Caco-2 (cell line): ENCODE measurements at regions not wholly inside any gene's neighbourhood (a gene's known extent, or its start where the extent isn't known, plus 50 kb on each side); places are given as distances from the start of the nearest gene placed in this dataset.

Experiments
- BruUV-seq: library from RNA; stranded (reverse); fragments of 400-500 nt; replicated peaks from 2 replicates; lab custom pipeline; 2021; lab: Mats Ljungman, UMichigan
- CTCF ChIA-PET: fragments of 300-600 bp; sonication (Branson Sonifier 250); formaldehyde crosslinking; loops from one replicate; lab custom pipeline; 2022; ENCODE audit warnings: antibody characterized with exemption; lab: Charles Lee
- POLR2A ChIA-PET: fragments of 300-600 bp; sonication (Branson Sonifier 250); formaldehyde crosslinking; loops from one replicate; lab custom pipeline; 2022; ENCODE audit warnings: antibody characterized with exemption; lab: Charles Lee
- DNase-seq, 2 experiments: peaks; one replicate each; pipeline versions ENCODE4 v3.0.0 to v3.0.0-alpha.2; 2020 to 2022
- H3K27me3 ChIP-seq: replicated peaks from 2 replicates; pipeline ENCODE4 v1.6.0; 2011; ENCODE audit warnings: low read length; ENCODE audit not compliant: control insufficient read depth, insufficient read depth
- H3K36me3 ChIP-seq: 2 replicates; pipeline ENCODE4 v1.5.1; 2011; ENCODE audit warnings: low read length; ENCODE audit not compliant: control insufficient read depth, insufficient read depth
- H3K4me1 ChIP-seq: fragments of 250-450 bp; sonication (Bioruptor Pico); 2 replicates; pipeline ENCODE4 v1.5.1; 2020; ENCODE audit warnings: mild to moderate bottlenecking
- H3K4me3 ChIP-seq: 2 replicates; pipeline ENCODE4 v1.5.1; 2011; ENCODE audit warnings: low read depth, mild to moderate bottlenecking, control low read depth, low read length
- H3K9me3 ChIP-seq: fragments of 250-450 bp; sonication (Bioruptor Pico); 2 replicates; pipeline ENCODE4 v1.5.1; 2020; ENCODE audit warnings: mild to moderate bottlenecking, moderate library complexity
- H3K27ac Mint-ChIP-seq: one replicate; pipeline ENCODE4 v1.8.0; 2022; ENCODE audit warnings: mixed read lengths; ENCODE audit not compliant: unreplicated experiment
- H3K27me3 Mint-ChIP-seq: one replicate; pipeline ENCODE4 v1.8.0; 2022; ENCODE audit warnings: mixed read lengths; ENCODE audit not compliant: insufficient read depth, unreplicated experiment
- H3K36me3 Mint-ChIP-seq: one replicate; pipeline ENCODE4 v1.8.0; 2022; ENCODE audit warnings: mild to moderate bottlenecking, mixed read lengths; ENCODE audit not compliant: insufficient read depth, unreplicated experiment
- H3K4me1 Mint-ChIP-seq: one replicate; pipeline ENCODE4 v1.8.0; 2022; ENCODE audit warnings: low read depth, mixed read lengths; ENCODE audit not compliant: unreplicated experiment
- H3K4me3 Mint-ChIP-seq: one replicate; pipeline ENCODE4 v1.8.0; 2022; ENCODE audit warnings: mild to moderate bottlenecking, moderate library complexity, mixed read lengths; ENCODE audit not compliant: unreplicated experiment
- H3K9me3 Mint-ChIP-seq: one replicate; pipeline ENCODE4 v1.8.0; 2022; ENCODE audit warnings: mixed read lengths; ENCODE audit not compliant: unreplicated experiment
- intact Hi-C: fragments of 100-400 bp; cut with micrococcal nuclease; formaldehyde crosslinking; loops from one replicate; pipeline ENCODE4 v1.10.0; 2022; ENCODE audit not compliant: unreplicated experiment
- TF ChIP-seq, protein P1 (sequence below), 2 experiments: fragments of 200-600 bp in 1 of 2; IDR thresholded peaks; 1 replicate in 1 of 2; 2 replicates in 1 of 2; pipeline versions ENCODE4 v1.5.1 to v1.8.0; 2011 to 2022; ENCODE audit warnings: antibody characterized with exemption in 1 of 2, control low read depth in 1 of 2, inconsistent platforms in 1 of 2, low read depth in 1 of 2, low read length in 1 of 2, mild to moderate bottlenecking in 1 of 2, moderate library complexity in 1 of 2; ENCODE audit not compliant: insufficient read depth in 1 of 2, severe bottlenecking in 1 of 2, unreplicated experiment in 1 of 2

DNA sequence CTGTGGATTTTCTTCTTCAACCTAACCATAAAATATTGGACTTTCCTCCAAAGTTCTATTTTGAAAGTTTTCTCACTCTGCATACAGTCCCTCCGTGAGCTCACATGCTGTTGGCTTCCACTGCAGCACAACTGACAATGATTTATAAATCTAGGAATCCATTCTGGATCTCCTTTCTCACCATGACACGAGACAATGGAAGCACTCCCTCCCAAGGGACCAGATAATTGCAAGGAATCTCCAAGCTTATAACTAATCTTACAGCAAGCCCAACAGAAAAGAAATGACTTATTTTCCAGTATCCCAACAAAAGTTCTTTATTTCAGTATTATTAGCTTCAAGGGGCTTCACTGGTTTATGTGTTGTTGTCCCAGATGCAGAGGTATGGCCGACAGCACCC lies 729.0 kb downstream of the RFPL4B start:
- Mint-ChIP-seq H3K36me3 (no peaks in the 10 kb centered on the region), H3K9me3 (no peaks in the 10 kb centered on the region), H3K4me1 (no peaks in the 10 kb centered on the region), H3K27ac (no peak overlapping the region), H3K4me3 (no peak overlapping the region), H3K27me3 (peaks cover 6% of the 10 kb centered on the region)
- no peaks in the 10 kb centered on the region for H3K27me3 ChIP-seq
- no peaks in the 10 kb centered on the region for H3K4me1 ChIP-seq
- CTCF ChIA-PET = interaction anchor here (0.6 kb wide), 1 partner anchor 69 kb away, joined by 6 read pairs; no protein-coding TSS in a partner anchor
- no TSS peak for BruUV-seq
- H3K36me3 ChIP-seq = no peaks in the 10 kb centered on the region
- TF ChIP-seq, protein P1, sequence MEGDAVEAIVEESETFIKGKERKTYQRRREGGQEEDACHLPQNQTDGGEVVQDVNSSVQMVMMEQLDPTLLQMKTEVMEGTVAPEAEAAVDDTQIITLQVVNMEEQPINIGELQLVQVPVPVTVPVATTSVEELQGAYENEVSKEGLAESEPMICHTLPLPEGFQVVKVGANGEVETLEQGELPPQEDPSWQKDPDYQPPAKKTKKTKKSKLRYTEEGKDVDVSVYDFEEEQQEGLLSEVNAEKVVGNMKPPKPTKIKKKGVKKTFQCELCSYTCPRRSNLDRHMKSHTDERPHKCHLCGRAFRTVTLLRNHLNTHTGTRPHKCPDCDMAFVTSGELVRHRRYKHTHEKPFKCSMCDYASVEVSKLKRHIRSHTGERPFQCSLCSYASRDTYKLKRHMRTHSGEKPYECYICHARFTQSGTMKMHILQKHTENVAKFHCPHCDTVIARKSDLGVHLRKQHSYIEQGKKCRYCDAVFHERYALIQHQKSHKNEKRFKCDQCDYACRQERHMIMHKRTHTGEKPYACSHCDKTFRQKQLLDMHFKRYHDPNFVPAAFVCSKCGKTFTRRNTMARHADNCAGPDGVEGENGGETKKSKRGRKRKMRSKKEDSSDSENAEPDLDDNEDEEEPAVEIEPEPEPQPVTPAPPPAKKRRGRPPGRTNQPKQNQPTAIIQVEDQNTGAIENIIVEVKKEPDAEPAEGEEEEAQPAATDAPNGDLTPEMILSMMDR (IDR thresholded peaks at IDR 0.05; ENCODE audit: insufficient read depth in 1 of 2, low read depth in 1 of 2, low read length in 1 of 2, severe bottlenecking in 1 of 2, unreplicated experiment in 1 of 2) = no peak
- intact Hi-C loops = no loop called here
- no peaks in the 10 kb centered on the region for H3K9me3 ChIP-seq
- POLR2A ChIA-PET = no interaction called here
- H3K4me3 ChIP-seq = no peak overlapping the region
- no peak for DNase-seq

DNA sequence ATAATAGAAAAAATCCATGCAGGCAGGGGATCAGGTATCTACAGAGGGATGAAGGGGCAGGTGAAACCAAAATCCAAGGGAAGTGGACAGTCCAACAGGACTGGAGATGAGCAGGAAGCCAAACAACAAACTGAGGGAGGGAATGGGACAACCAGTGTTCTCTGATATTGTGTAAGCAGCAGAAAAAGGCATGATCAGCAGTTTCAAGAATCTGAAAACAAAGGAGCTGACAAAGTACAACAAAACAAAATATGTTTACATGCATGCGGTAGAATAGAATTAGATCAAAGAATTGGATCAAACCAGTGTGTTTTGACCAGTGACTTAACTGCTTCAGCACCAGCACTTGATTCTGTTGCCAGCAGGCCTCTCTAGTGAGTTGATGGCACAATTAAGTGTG lies 729.7 kb downstream of the RFPL4B start:
- TF ChIP-seq, protein P1 (IDR thresholded peaks at IDR 0.05; ENCODE audit: insufficient read depth in 1 of 2, low read depth in 1 of 2, low read length in 1 of 2, severe bottlenecking in 1 of 2, unreplicated experiment in 1 of 2) = no peak
- H3K27ac Mint-ChIP-seq = no peak overlapping the region
- ChIA-PET CTCF (no interaction called here), POLR2A (no interaction called here)
- no peaks in the 10 kb centered on the region for H3K36me3 Mint-ChIP-seq
- H3K4me3 ChIP-seq = no peak overlapping the region
- H3K9me3 ChIP-seq = no peaks in the 10 kb centered on the region
- intact Hi-C loops = no loop called here
- no peaks in the 10 kb centered on the region for H3K36me3 ChIP-seq
- DNase-seq = no peak
- H3K27me3 Mint-ChIP-seq = peaks cover 6% of the 10 kb centered on the region
- H3K9me3 Mint-ChIP-seq = no peaks in the 10 kb centered on the region
- no peaks in the 10 kb centered on the region for H3K27me3 ChIP-seq
- no peaks in the 10 kb centered on the region for H3K4me1 ChIP-seq
- H3K4me1 Mint-ChIP-seq = no peaks in the 10 kb centered on the region
- no peak overlapping the region for H3K4me3 Mint-ChIP-seq
- no TSS peak for BruUV-seq

DNA sequence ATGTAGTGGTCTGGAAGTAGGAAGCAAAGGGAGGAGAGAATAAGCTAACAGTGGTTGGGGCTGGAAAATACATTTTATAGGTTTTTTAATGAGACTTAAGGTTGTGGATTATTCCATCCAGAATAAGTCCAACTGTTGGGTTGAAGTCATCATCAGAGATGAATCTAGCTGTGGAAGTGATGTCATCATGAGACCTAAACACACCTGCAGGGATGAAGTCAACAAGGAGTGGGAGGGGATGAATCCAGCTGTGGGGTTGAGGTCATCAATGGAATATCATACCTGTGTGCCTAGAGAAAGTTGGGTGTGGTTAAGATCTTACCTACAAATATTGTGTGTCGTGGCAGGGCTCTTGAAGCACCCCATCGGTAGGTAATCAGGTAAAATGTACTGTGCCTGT lies 730.7 kb downstream of the RFPL4B start:
- DNase-seq = no peak
- no peaks in the 10 kb centered on the region for H3K9me3 Mint-ChIP-seq
- peaks cover 6% of the 10 kb centered on the region for H3K27me3 Mint-ChIP-seq
- intact Hi-C loops = no loop called here
- no TSS peak for BruUV-seq
- H3K4me1 Mint-ChIP-seq = no peaks in the 10 kb centered on the region
- ChIA-PET CTCF (no interaction called here), POLR2A (no interaction called here)
- H3K36me3 Mint-ChIP-seq = no peaks in the 10 kb centered on the region
- no peak overlapping the region for H3K4me3 ChIP-seq
- no peaks in the 10 kb centered on the region for H3K9me3 ChIP-seq
- no peak overlapping the region for H3K4me3 Mint-ChIP-seq
- H3K27ac Mint-ChIP-seq = no peak overlapping the region
- TF ChIP-seq, protein P1 (IDR thresholded peaks at IDR 0.05; ENCODE audit: insufficient read depth in 1 of 2, low read depth in 1 of 2, low read length in 1 of 2, severe bottlenecking in 1 of 2, unreplicated experiment in 1 of 2) = no peak
- no peaks in the 10 kb centered on the region for H3K36me3 ChIP-seq
- H3K4me1 ChIP-seq = no peaks in the 10 kb centered on the region
- H3K27me3 ChIP-seq = no peaks in the 10 kb centered on the region
